K562 (cell line): ENCODE measurements at regions not wholly inside any gene's neighbourhood (a gene's known extent, or its start where the extent isn't known, plus 50 kb on each side); places are given as distances from the start of the nearest gene placed in this dataset.

Source experiments
- ATAC-seq: fragments of 200-7000 bp; cut with Tn5 transposase; 3 replicates; pipeline ENCODE4 v1.9.1; 2020; ENCODE audit warnings: moderate library complexity
- BruUV-seq: library from RNA; stranded (reverse); fragments of 400-500 nt; replicated peaks from 2 replicates; lab custom pipeline; 2021; lab: Mats Ljungman, UMichigan
- CTCF ChIA-PET: fragments of 300-600 bp; formaldehyde crosslinking; extraction: SDS; loops from one replicate; lab custom pipeline; 2021; ENCODE audit warnings: low intra/inter-chr PET ratio; lab: Yijun Ruan, JAX
- POLR2A ChIA-PET: fragments of 300-600, 350-650 bp; sonication (Branson Sonifier 250); formaldehyde crosslinking; extraction: SDS; loops from one replicate; lab custom pipeline; 2021; ENCODE audit warnings: antibody characterized with exemption, inconsistent platforms; lab: Yijun Ruan, JAX
- DNase-seq, 4 experiments: peaks; one replicate each; pipeline versions ENCODE4 v3.0.0 to v3.0.0-alpha.2; 2011 to 2018; ENCODE audit warnings: low spot score in 3 of 4, mixed read lengths in 3 of 4; ENCODE audit errors: extremely low read depth in 1 of 4
- FAIRE-seq: peaks from 2 replicates; lab custom pipeline; 2011; peaks lifted over from hg19 to GRCh38; lab: Jason Lieb, UNC
- H2AFZ ChIP-seq: 2 replicates; pipeline ENCODE4 v1.6.0; 2011; ENCODE audit warnings: low read depth, low read length, control low read depth, inconsistent platforms
- H3K27ac ChIP-seq: fragments of 200-600 bp; 3 replicates; pipeline ENCODE4 v1.8.0; 2011; ENCODE audit warnings: low read depth, mild to moderate bottlenecking, control low read depth, inconsistent platforms, low read length, moderate library complexity, mixed read lengths; ENCODE audit errors: extremely low read depth
- H3K27me3 ChIP-seq, 2 experiments: fragments of 300-600 bp in 1 of 2; 2 replicates in 1 of 2; 3 replicates in 1 of 2; pipeline versions ENCODE4 v1.6.0 to v1.8.0; 2011; ENCODE audit warnings: inconsistent platforms in 2 of 2, low read length in 2 of 2, mild to moderate bottlenecking in 1 of 2, mixed read lengths in 1 of 2, moderate library complexity in 1 of 2; ENCODE audit not compliant: control insufficient read depth in 2 of 2, insufficient read depth in 2 of 2
- H3K36me3 ChIP-seq: fragments of 300-600 bp; 3 replicates; pipeline ENCODE4 v1.8.0; 2011; ENCODE audit warnings: mild to moderate bottlenecking, low read length, inconsistent platforms; ENCODE audit not compliant: control insufficient read depth, insufficient read depth
- H3K4me1 ChIP-seq, 2 experiments: fragments of 200-600 bp in 1 of 2; replicated peaks in 1 of 2; 2 replicates in 1 of 2; 3 replicates in 1 of 2; pipeline versions ENCODE4 v1.5.1 to v1.8.0; 2011; ENCODE audit warnings: inconsistent platforms in 2 of 2, low read length in 2 of 2, mild to moderate bottlenecking in 1 of 2, mixed read lengths in 1 of 2, moderate library complexity in 1 of 2; ENCODE audit not compliant: control insufficient read depth in 2 of 2, insufficient read depth in 2 of 2
- H3K4me2 ChIP-seq: 2 replicates; pipeline ENCODE4 v1.6.1; 2011; ENCODE audit warnings: low read length, control low read depth, inconsistent platforms, mixed read lengths; ENCODE audit not compliant: insufficient read depth
- H3K4me3 ChIP-seq: fragments of 200-600 bp; sonication (generic), shearing (Covaris generic); 2 replicates; pipeline ENCODE4 v1.5.1; 2016; ENCODE audit warnings: control low read depth, inconsistent platforms
- H3K79me2 ChIP-seq: fragments of 200-600 bp; 3 replicates; pipeline ENCODE4 v1.8.0; 2011; ENCODE audit warnings: low read length, inconsistent platforms; ENCODE audit not compliant: control insufficient read depth, insufficient read depth
- H3K9ac ChIP-seq, 2 experiments: 2 replicates each; pipeline versions ENCODE4 v1.6.0 to v1.6.1; 2011; ENCODE audit warnings: low read depth in 2 of 2, low read length in 2 of 2, control low read depth in 1 of 2, inconsistent platforms in 1 of 2, mild to moderate bottlenecking in 1 of 2, mixed read lengths in 1 of 2; ENCODE audit not compliant: insufficient read depth in 1 of 2
- H3K9me1 ChIP-seq: one replicate; pipeline ENCODE4 v1.6.0; 2011; ENCODE audit warnings: inconsistent platforms, mild to moderate bottlenecking, low read length, moderate library complexity; ENCODE audit not compliant: control insufficient read depth, insufficient read depth
- H3K9me3 ChIP-seq: replicated peaks from 2 replicates; pipeline ENCODE4 v1.5.1; 2011; ENCODE audit warnings: low read depth, low read length, inconsistent platforms; ENCODE audit not compliant: control insufficient read depth, insufficient read depth
- H4K20me1 ChIP-seq: replicated peaks from 2 replicates; pipeline ENCODE4 v1.6.1; 2011; ENCODE audit warnings: low read length, inconsistent platforms, mixed read lengths; ENCODE audit not compliant: control insufficient read depth, insufficient read depth
- ATF2 ChIP-seq: sonication (generic); formaldehyde crosslinking; IDR thresholded peaks from 2 replicates; pipeline ENCODE4 v1.8.1; 2022; ENCODE audit warnings: missing genetic modification reagents
- BRCA1 ChIP-seq, 2 experiments: fragments of 450-650 bp in 1 of 2; sonication (generic) in 1 of 2; formaldehyde crosslinking in 1 of 2; IDR thresholded peaks; 2 replicates each; pipeline versions ENCODE4 v1.5.0 to v1.6.1; 2017 to 2020; ENCODE audit warnings: mild to moderate bottlenecking in 1 of 2, missing genetic modification reagents in 1 of 2
- FOXP4 ChIP-seq: sonication (generic); formaldehyde crosslinking; IDR thresholded peaks from 2 replicates; pipeline ENCODE4 v1.8.0; 2022; ENCODE audit warnings: mild to moderate bottlenecking, missing genetic modification reagents, borderline replicate concordance
- GTF2B ChIP-seq: IDR thresholded peaks from 2 replicates; pipeline ENCODE4 v1.6.1; 2011; ENCODE audit not compliant: insufficient read length; ENCODE audit errors: extremely low read depth
- HDAC3 ChIP-seq: fragments of 450-650 bp; IDR thresholded peaks from 2 replicates; pipeline ENCODE4 v1.6.1; 2018; ENCODE audit warnings: borderline replicate concordance, mild to moderate bottlenecking, moderate library complexity; ENCODE audit not compliant: partially characterized antibody
- MBD1 ChIP-seq: fragments of 250-450 bp; sonication (Bioruptor Pico); IDR thresholded peaks from 2 replicates; pipeline ENCODE4 v1.8.0; 2022; ENCODE audit warnings: inconsistent platforms
- NFE2 ChIP-seq: IDR thresholded peaks from 2 replicates; pipeline ENCODE4 v1.6.1; 2014; ENCODE audit warnings: antibody characterized with exemption, low read depth
- PCBP1 ChIP-seq: fragments of 200-400 bp; formaldehyde crosslinking; IDR thresholded peaks from 2 replicates; pipeline ENCODE4 v1.6.1; 2018; ENCODE audit warnings: mild to moderate bottlenecking, low read depth, low read length; ENCODE audit not compliant: poor library complexity, severe bottlenecking
- TAF7 ChIP-seq: fragments of 450-650 bp; IDR thresholded peaks from 2 replicates; pipeline ENCODE4 v1.6.1; 2016; ENCODE audit warnings: missing genetic modification characterization, missing compliant biosample characterization
- ZFP91 ChIP-seq: sonication (generic); formaldehyde crosslinking; IDR thresholded peaks from 2 replicates; pipeline ENCODE4 v1.8.0; 2022; ENCODE audit warnings: mild to moderate bottlenecking, missing genetic modification reagents
- ZNF124 ChIP-seq: sonication (generic); formaldehyde crosslinking; IDR thresholded peaks from 2 replicates; pipeline ENCODE4 v1.8.1; 2022; ENCODE audit warnings: missing genetic modification reagents
- ZNF830 ChIP-seq: fragments of 250-450 bp; sonication (Bioruptor Pico); IDR thresholded peaks from 2 replicates; pipeline ENCODE4 v1.5.0; 2021; ENCODE audit warnings: mild to moderate bottlenecking
- WGBS: fragments of 100-300 bp; shearing (Covaris generic); methylation state at CpG from one replicate; pipeline ENCODE4 v1.1.6; 2016; ENCODE audit warnings: low coverage, mixed read lengths; ENCODE audit not compliant: insufficient coverage; ENCODE audit errors: missing lambda C conversion rate; 5-methylcytosine and 5-hydroxymethylcytosine counted together
- in situ Hi-C: fragments of 300-500 bp; cut with MboI; formaldehyde crosslinking; loops from 4 replicates; pipeline ENCODE4 v1.15.0; 2018; ENCODE audit warnings: inconsistent platforms, mixed read lengths
- intact Hi-C: fragments of 100-400 bp; cut with micrococcal nuclease; formaldehyde crosslinking; loops from 2 replicates; pipeline ENCODE4 v1.14.2; 2022

GRCh38 chr15:95604634-95605036 lies 725.9 kb upstream of the NR2F2 start:
- Histone ChIP-seq H3K4me2 (no peak overlapping the region), H3K36me3 (no peaks in the 10 kb centered on the region; the same call in 2 of the 3 replicates), H3K9me3 (peaks cover 5% of the 10 kb centered on the region; the same call in 1 of the 2 replicates), H3K27me3 (no peaks in the 10 kb centered on the region), H3K79me2 (no peaks in the 10 kb centered on the region), H3K9me1 (no peaks in the 10 kb centered on the region), H3K4me1 (no peaks in the 10 kb centered on the region), H3K9ac (no peak overlapping the region), H4K20me1 (no peaks in the 10 kb centered on the region), H3K27ac (no peak overlapping the region), H2AFZ (no peak overlapping the region), H3K4me3 (no peak overlapping the region)
- intact Hi-C loops = no loop called here
- WGBS = 62% methylated on average over 1 of the region's 1 CpG
- FAIRE-seq = no peak
- ChIA-PET CTCF (no interaction called here), POLR2A (no interaction called here)
- no TSS peak for BruUV-seq
- no peak for ATAC-seq
- in situ Hi-C loops = no loop called here
- no peak for DNase-seq
- no peak for TF ChIP-seq ZFP91
- no peak for TF ChIP-seq ZNF830 (CRISPR knock-in tag)
- no peak for TF ChIP-seq ATF2 (CRISPR knock-in tag)
- no peak for TF ChIP-seq NFE2
- no peak for TF ChIP-seq GTF2B
- TF ChIP-seq TAF7 (tag) = no peak
- no peak for TF ChIP-seq HDAC3
- TF ChIP-seq MBD1 = no peak
- no peak for TF ChIP-seq PCBP1
- no peak for TF ChIP-seq FOXP4 (CRISPR knock-in tag)
- TF ChIP-seq ZNF124 (CRISPR knock-in tag) = no peak
- no peak for TF ChIP-seq BRCA1 (IDR thresholded peaks at IDR 0.05)
- TF ChIP-seq BRCA1 (CRISPR knock-in tag; IDR thresholded peaks at IDR 0.05) = no peak
